ENCODE measurements at regions not wholly inside any gene's neighbourhood (a gene's known extent, or its start where the extent isn't known, plus 50 kb on each side); places are given as distances from the start of the nearest gene placed in this dataset.

DNA sequence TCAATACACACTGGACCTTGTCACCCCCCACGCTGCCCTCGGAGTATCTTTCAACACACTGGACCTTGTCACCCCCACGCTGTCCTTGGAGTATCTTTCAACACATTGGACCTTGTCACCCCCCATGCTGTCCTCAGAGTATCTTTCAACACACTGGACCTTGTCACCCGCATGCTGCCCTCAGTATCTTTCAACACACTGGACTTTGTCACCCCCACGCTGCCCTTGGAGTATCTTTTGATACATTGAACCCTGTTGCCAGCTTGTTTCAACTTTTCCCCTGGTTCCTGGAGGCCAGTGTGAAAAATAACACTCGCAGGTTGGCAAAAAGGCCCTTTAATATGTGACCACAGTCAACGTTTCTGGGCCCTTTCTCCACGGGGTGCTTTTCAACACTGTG lies 247.8 kb downstream of the TEX29 start:
- TF ChIP-seq, protein P1, sequence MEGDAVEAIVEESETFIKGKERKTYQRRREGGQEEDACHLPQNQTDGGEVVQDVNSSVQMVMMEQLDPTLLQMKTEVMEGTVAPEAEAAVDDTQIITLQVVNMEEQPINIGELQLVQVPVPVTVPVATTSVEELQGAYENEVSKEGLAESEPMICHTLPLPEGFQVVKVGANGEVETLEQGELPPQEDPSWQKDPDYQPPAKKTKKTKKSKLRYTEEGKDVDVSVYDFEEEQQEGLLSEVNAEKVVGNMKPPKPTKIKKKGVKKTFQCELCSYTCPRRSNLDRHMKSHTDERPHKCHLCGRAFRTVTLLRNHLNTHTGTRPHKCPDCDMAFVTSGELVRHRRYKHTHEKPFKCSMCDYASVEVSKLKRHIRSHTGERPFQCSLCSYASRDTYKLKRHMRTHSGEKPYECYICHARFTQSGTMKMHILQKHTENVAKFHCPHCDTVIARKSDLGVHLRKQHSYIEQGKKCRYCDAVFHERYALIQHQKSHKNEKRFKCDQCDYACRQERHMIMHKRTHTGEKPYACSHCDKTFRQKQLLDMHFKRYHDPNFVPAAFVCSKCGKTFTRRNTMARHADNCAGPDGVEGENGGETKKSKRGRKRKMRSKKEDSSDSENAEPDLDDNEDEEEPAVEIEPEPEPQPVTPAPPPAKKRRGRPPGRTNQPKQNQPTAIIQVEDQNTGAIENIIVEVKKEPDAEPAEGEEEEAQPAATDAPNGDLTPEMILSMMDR (IDR thresholded peaks at IDR 0.05; ENCODE audit: low read depth, low read length) = no peak
- no peak for DNase-seq (ENCODE audit: extremely low read depth, low read depth)

DNA sequence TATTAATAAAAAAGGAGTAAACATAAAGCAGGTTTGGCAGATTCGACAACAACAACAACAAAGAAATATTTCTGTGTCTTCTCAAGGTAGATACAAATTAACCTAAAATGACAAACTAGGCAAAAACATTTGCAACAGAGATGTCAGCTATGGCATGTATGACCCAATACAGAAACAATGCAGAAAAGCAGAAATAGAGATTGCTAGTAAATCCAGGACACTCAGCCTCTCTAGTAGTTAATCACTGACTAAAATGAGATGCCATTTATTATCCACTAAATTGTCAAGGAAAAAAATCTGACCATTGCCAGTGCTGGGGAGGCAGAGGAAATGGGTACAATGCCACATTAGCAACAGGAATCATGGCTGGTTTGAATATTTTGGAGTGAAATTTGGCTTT lies 250.5 kb downstream of the TEX29 start:
- TF ChIP-seq, protein P1 (IDR thresholded peaks at IDR 0.05; ENCODE audit: low read depth, low read length) = no peak
- DNase-seq (ENCODE audit: extremely low read depth, low read depth) = no peak

DNA sequence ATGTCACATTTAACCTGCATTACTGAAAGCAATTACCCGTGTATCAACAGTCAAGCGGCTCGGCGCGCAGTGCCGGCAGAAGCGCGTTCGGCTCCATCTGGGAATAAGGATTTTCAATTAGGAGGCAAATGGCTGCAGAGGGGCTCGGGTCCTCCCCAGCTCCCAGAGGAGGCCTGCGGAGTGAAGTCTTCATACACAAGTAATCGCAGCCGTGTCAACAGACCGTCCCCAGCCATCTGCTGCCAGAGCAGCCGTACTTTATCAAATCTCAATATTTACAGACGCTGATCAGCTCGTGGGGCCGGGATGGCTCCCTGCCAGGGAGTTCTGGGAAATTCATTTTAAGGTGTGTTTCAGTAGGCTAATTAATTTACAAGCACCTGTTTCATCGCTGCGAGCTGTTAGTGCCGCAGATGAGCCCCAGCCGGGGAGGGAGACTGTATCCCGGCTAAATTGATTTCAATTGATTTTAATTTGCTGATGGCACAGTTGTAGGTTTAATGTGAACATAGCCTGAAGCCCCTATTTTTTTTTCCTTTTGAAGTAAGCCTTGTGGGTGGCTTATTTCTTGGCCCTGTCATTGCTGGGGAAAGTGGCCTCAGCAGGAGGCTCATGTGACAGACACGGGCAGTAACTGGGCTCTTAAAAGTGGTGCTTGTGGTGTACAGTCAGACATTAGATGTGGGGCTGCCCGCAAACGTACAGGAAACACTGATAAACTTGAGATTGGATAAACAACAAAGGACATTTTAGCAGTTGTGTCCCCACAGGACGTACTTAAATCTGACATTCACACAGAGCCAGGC lies 252.7 kb downstream of the TEX29 start:
- TF ChIP-seq, protein P1 (IDR thresholded peaks at IDR 0.05; ENCODE audit: low read depth, low read length) = no peak
- DNase-seq (ENCODE audit: extremely low read depth, low read depth) = no peak

DNA sequence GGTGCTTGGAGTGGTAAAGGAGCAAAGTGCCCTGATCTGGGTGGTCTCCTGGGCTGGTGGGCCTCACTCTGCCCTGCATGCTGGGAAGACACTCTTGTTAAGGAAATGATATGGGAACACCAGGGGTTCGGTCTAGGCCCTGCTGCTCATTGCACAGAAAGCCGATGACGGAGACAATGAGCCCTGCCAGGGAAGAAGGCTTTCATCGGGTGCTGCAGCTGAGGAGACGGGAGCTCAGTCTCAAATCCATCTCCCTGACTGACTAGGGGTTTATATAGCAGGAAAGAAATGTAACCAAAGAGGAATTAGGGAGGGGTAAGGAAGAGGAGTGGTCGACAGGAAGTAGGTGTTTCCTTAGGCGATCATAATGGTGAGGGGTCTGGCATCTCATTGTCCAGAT lies 253.4 kb downstream of the TEX29 start:
- no peak for DNase-seq (ENCODE audit: extremely low read depth, low read depth)
- TF ChIP-seq, protein P1 (IDR thresholded peaks at IDR 0.05; ENCODE audit: low read depth, low read length) = no peak

DNA sequence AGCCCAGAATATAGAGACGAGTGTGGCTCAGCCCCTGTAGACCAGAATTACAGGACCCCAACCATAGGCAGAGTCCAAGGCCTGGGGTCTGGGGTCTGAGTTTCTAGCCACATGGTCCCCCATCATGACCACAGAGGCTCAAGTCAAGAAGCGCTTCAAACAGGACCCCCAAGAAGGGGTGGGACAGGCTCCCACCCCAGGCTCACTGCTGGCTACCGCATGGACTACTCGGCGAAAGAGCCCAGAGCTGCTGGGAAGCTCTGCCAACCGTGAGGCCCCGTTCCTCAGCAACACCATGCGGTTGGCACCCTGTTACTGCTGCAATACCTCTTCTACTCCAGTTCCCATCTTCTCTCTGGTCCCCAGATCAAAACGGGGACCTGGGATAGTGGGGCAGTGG lies 254.8 kb downstream of the TEX29 start:
- DNase-seq (ENCODE audit: extremely low read depth, low read depth) = no peak
- TF ChIP-seq, protein P1 (IDR thresholded peaks at IDR 0.05; ENCODE audit: low read depth, low read length) = no peak

DNA sequence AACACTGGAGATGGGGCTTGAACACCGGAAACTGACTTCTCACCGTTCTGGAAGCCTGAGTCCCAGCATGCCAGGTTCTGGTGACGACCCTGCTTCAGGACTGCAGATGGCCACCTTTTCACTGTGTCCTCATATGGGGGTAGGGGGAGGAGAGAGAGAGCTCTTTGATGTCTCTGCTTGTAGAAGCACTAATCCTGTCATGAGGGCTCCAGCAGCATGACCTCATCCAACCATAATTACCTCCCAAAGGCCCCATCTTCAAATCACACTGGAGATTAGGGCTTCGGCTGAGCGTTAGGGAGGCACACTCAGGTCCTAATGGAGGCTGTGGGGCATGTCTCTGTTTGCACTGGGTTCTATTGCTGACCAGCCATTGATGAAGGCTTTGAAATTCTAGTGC lies 255.3 kb downstream of the TEX29 start:
- DNase-seq (ENCODE audit: extremely low read depth, low read depth) = no peak
- TF ChIP-seq, protein P1 (IDR thresholded peaks at IDR 0.05; ENCODE audit: low read depth, low read length) = no peak

DNA sequence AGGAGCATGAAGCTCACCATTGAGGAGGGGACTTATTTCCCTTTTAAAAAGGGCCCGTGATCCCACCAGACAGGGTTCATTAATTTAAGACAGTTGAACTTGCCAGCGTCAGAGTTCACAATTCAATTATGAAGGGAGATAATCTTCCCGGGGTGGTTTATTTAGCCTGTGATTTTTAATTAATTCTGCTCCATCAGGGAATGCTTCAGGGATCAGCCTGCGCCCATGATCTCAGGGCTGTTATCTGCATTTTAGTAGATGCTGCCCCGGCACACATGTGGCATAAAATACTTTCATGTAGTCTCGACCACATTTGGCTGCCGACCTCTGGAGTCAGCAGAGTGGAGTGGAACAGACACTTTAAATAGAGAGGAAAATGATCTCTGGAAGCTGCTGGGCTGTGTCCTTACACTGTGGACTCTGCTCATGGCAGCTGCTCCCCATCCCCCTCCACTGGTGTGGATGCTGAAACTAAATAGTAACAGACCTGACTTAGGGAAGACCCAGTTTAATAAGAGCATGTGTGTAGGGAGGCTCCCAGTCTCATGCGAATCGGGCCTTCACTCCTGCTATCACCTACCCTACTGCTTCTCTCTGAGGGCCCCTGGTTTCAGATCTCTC lies 256.9 kb downstream of the TEX29 start:
- TF ChIP-seq, protein P1 (IDR thresholded peaks at IDR 0.05; ENCODE audit: low read depth, low read length) = no peak
- DNase-seq (ENCODE audit: extremely low read depth, low read depth) = no peak
